HG03469 (cell line): ENCODE measurements at regions not wholly inside any gene's neighbourhood (a gene's known extent, or its start where the extent isn't known, plus 50 kb on each side); places are given as distances from the start of the nearest gene placed in this dataset.
A peak's percentile ranks its signal among the peaks of the same experiment; 100 is the strongest.

Experiments used
- ATAC-seq: cut with Tn5 transposase; IDR thresholded peaks from one replicate; pipeline ENCODE4 v1.9.1; 2021; ENCODE audit warnings: mild to moderate bottlenecking, moderate library complexity, moderate number of reproducible peaks; ENCODE audit not compliant: unreplicated experiment

GRCh38 chr16:80147026-80147655, 393.7 kb upstream of the DYNLRB2 start:
- no peak for ATAC-seq

DNA sequence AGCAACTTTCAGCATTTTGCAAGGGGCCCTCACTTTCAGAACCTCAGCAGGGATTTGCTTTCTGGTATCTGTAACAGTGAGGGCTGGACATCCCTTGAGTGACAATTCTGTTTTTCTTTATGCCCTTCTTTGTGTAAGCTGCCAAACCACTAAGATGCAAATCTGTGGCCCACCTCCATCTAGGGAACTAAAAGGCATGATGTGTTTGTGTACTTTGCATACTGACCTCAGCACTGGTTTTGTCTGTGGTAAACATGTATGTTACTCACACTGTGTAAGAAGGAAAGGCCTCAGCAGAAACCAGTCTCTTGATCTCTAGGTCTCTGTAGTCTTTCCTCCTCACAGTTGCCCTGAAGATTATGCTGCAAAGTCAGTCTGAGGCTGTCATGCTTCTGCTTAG, 396.6 kb upstream of the DYNLRB2 start:
- ATAC-seq: peak; percentile 100

DNA sequence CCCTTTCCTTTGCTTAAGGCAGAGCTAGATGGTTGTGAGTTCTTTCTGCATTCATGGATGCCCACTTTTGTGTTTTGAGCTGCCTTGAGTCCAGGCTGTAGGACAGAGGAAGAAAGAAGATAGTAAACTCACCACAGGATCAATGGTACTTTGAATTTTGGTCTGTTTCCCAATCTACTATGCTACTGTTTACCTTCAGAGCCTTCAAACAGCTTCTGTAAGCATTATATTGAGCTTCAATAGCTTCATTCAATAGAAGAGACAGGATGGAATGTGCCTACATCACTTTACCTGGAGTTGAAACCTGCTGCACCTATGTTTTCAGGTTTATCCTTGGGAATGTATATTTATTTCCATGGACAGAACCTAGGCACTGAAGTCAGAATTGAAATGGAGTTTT, 397.9 kb upstream of the DYNLRB2 start:
- no peak for ATAC-seq

DNA sequence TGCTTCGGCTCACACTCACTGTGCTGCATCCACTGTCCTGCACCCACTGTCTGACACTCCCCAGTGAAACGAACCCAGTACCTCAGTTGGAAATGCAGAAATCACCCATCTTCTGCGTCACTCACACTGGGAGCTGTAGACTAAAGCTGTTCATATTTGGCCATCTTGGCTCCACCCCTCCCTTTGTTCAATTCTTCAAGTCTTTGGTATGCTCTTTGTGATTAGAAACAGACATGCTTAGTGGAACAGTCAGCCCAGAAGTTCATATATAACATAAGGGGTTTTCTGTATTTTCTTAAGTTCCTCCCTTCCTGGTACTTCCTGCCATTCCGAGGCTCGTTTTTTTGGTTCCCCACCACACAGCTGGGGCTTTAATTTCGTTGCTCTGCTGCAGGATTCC, 398.5 kb upstream of the DYNLRB2 start:
- no peak for ATAC-seq

DNA sequence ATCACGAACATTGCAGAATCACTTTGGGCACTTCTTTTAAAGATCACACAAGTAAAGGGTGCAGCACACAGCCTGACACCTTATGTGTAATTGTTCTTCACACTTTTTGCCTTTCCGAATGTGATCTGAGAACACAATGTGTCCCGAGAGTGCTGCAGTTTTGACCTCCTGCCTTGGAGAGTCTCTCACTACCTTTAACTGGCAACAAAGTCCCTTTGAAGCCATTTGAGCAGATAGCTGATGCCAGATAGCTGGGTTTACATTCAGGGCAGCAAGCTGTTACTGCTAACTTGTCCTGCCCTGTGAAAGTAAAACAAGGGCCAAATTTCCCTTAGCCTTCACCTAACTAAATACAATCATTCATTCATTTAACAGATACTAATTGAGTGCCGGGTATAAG, 411.0 kb upstream of the DYNLRB2 start:
- no peak for ATAC-seq

DNA sequence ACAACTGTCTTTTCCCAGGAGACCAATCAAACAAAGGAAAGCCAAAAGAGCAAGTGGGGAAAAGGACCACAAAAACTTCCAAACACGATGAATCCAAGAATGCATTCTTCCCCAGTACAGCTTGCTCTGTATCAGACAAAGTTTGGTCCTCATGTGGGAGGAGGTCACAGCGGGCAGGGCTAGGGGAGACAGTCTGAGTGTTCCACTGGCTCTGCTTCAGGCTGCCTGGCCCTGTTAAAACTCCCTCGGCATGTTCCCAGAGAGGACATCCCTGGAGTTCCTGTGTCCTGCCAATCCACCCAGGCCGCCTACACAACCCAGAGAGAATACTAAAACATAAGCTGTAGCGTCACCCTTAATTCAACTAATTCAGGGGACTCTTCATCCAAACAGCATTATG, 415.1 kb upstream of the DYNLRB2 start:
- ATAC-seq: no peak

DNA sequence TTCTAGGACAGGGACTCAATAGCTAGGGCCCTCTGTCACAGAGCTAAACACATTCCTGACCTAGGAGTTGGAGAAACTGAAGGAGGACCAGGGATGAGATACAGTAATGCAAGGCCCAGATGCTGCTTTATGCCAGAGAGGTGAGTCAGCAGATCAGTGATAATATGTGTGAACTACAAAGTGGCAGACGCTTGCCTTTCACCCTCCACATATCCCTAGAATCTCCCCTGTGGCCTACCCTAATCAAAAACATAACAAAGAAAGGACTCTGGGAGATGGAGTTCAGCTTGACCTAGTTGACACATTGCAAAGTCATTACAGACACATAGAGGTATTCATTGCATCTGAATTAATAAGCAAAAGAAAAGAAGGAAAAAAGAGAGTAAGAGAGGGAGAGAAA, 417.6 kb upstream of the DYNLRB2 start:
- no peak for ATAC-seq

- no peak for ATAC-seq
Observed at GRCh38 chr16:80122115-80122514, 418.7 kb upstream of the DYNLRB2 start.

GRCh38 chr16:80121522-80121909, 419.3 kb upstream of the DYNLRB2 start:
- ATAC-seq: no peak

DNA sequence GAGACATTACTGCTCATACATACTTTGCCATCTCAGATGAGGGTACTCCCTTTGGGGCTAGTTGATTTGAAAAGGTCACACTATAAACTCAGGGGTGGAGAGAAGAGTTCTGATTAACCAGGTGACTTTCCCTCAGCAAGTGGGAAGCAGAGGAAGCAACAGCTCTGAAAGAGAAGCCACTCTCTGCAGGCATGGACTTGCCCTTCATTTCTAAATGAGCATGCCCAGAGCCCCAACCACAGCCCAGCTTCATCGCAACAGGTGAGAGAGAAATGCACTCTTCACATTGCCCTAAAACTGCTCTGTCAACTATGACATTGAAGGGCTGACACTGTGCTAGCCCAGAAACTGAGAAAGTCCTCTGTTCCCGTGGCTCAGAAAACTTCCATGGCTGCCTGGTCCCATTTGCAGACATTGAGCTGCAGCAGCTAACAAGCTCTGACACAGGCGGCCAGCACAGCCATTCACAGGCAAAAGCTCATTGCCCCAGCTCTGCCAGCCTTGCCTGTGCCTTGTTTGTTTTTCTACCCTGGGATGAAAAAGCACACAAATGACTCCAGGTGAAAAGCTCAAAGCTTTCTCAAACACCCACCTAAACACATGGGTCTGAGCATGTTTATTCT, 419.8 kb upstream of the DYNLRB2 start:
- ATAC-seq: no peak

- no peak for ATAC-seq
Observed at GRCh38 chr16:80117556-80118130, 423.1 kb upstream of the DYNLRB2 start.

DNA sequence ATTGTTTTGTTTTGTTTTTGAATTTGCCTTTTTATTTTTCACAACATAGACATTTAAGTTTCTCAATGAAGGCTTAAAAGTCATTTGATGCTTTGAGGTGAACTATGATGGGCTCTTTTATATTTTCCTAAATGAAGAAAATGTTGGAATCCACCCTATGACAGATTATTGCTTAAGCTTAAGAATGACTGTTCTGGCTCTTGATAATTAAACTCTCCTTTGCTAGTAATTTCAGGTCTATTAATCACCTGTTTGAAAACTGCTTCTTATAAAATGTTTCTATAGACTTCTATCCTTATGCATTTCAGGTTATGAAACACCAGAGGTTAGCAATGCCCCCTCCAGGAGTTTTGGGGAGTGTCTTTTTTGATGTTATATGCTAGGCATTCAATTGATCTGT, 424.1 kb upstream of the DYNLRB2 start:
- ATAC-seq: no peak

GRCh38 chr16:80114699-80115098, 426.1 kb upstream of the DYNLRB2 start:
- no peak for ATAC-seq

- ATAC-seq: no peak
Observed at GRCh38 chr16:80113873-80114574, 426.8 kb upstream of the DYNLRB2 start.

DNA sequence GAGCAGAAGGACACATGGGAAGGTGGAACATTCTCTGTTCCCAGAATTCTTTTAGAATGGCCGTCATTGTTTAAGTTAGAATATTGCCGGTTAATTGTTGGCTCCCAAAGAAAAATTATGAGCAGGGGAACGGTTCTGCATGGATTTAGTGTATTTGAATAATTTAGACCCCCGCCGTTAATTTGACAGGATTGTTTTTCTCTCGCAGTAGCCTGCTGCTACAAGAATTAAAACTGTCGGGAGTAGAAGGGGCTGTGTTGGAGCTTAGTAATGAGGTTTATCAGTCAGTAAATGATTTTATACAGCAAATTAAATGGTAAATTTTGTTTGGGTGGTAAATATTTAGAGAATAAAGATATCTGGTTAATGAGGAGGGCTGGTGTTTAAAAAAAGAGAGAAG, 431.2 kb upstream of the DYNLRB2 start:
- no peak for ATAC-seq

GRCh38 chr16:80107900-80108299, 432.9 kb upstream of the DYNLRB2 start:
- no peak for ATAC-seq

DNA sequence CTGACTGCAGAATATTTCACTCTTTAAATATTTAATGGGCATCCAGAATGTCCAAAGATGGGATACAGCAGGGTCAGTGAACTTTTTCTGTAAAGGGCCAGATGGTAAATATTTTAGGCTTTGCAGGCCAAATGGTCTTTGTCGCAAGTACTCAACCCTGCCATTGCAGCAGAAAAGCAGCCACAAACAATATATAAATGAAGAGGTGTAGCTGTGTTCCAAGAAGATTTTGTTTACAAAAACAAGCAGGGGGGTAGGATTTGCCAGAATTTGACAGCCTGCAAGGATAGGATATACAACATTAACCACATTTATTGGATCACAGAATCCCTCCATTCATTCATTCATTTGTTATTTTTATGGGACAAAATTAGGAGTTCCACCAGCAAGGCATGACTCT, 435.0 kb upstream of the DYNLRB2 start:
- ATAC-seq: no peak

DNA sequence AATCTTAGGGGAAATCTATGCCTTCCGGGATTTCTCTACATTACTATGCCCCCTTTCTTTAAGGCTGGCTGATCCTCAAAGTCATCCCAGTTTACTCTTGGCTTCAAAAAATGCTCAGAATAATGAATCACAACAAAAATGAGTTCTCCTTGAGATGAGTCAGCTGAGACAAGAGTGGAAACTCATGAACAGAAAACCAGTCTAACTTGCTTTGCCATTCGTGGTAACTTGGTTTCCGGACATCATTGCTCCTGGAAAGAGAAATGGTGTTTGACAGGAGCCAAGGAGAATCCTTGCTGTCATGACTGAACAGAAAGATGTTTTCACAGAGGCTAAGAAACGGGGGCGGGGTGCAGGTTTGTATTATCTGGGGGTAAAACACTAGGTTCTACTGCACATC, 435.6 kb upstream of the DYNLRB2 start:
- ATAC-seq: no peak

DNA sequence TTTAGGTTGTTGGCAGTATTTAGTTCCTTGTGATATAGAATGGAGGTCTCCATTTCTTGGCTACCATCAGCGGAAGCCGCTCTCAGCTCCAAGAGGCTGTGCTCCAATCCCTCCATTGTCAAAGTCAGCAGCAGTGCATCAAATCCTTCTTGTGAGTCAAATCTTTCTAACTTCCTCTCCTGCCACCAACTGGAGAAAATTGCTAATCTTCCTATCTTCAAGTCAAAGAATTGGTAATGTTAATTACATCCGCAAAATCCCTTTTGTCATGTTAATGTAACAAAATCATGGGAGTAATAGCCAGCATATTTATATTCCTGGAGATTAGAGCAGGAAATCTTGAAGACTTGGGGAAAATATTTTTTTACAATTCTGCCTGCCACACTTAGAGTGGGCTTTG, 436.4 kb upstream of the DYNLRB2 start:
- no peak for ATAC-seq

- ATAC-seq: no peak
Observed at GRCh38 chr16:80103463-80103862, 437.3 kb upstream of the DYNLRB2 start.

DNA sequence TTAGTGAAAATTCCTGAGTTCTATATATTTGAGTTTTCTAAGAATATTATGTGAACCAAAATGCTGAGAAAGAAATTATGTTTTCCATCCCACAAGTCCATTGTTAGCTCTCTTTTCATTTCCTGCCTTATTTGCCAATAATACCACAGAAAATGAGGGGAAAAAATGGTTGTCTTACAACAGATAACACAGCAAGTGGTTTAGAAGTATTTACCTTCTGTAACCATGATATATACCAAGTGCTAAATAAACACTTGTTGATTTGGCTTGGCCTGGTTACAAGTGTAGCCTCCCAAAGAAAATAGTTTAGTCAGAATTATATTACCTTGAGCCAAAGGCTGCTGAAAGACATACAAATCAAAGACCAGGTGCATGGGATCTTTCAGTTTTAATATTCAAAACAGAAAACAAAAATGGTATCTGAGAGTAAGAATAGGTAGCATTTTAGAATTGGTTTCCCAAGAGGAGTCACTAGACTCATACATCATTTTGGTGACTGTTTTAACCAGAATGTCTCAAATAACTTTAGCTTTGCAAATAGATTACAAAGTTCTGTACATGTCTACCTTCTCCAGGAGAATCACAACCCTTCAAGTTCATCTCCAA, 439.8 kb upstream of the DYNLRB2 start:
- no peak for ATAC-seq

DNA sequence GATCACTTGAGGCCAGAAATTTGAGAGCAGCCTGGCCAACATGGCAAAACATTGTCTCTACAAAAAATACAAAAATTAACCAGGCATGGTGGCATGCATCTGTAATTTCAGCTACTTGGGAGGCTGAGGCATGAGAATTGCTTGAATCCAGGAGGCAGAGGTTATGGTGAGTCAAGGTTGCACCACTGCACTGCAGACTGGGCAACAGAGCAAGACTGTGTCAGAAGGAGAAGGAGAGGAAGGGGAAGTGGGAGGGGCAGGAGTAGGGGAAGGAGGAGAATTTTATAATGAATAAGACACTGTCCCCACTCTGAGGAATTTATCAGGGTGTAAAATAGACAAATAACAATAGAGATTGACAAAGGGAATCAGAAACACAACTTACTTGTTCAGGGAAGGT, 440.6 kb upstream of the DYNLRB2 start:
- ATAC-seq: no peak
